GM21526 (cell line): ENCODE measurements at regions not wholly inside any gene's neighbourhood (a gene's known extent, or its start where the extent isn't known, plus 50 kb on each side); places are given as distances from the start of the nearest gene placed in this dataset.

Experiments
- ATAC-seq: cut with Tn5 transposase; IDR thresholded peaks from one replicate; pipeline ENCODE4 v1.9.1; 2021; ENCODE audit warnings: moderate library complexity; ENCODE audit not compliant: unreplicated experiment, low FRiP score

GRCh38 chr3:106157411-106157810 lies 288.6 kb upstream of the CBLB start:
- ATAC-seq: no peak

DNA sequence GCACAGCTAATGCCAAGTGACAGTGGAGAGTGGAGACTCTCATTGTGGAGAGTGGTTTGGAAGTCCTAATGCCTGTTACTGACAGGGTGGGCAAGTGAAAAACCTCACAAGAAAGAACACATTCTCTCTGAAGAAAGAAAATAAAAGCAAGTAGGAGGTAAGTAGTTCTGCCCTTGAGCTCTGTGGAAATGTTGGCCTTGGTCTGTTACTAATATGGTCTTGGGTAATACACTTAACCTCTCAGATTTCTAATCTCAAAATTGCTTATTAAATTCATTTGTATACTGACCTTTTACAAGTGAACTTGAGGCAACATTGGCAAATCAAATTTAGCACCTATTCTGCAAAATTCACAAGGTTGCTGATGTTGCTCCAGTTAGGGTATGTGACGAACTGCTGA lies 291.6 kb upstream of the CBLB start:
- ATAC-seq: no peak

DNA sequence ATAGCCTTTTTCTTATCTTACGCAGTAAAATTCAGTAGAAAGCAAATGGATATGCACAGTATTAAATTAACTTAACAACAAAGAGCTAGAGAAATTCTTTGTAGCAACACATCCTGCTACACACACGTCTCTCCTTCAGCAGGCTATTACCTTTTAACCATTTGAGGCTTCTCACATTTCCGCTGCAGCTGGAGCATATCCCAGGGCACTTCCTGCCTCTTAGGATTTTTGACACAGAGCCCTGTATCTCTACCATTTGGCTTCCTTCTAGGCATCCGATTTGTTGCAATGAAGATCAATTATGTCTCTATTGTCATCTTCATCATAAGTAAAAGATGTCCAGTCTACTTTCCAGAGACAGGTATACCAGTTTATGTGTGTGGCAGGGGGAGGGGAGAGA lies 292.4 kb upstream of the CBLB start:
- no peak for ATAC-seq

GRCh38 chr3:106167728-106168127 lies 298.9 kb upstream of the CBLB start:
- ATAC-seq: no peak

- no peak for ATAC-seq
Measured at GRCh38 chr3:106168962-106169750, 300.3 kb upstream of the CBLB start.

- ATAC-seq: no peak
Measured at GRCh38 chr3:106170636-106171035, 301.8 kb upstream of the CBLB start.

DNA sequence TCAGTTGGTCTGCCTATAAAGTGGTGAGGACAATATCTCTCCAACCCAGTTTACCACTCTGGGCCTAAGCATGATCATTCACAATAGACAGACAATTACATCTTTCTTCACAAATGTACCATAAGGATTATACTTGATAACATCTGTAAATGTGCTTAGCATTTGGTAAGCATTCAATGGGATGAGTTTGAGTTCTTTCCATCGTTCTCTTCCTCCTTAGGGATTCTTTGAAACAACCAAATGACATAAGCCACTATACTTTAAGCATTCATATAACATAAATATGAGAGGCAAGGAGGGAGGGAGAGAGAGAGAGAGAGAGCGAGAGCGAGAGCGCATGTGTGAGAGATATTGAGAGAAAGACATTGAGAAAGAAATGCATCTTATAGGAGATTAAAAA lies 303.3 kb upstream of the CBLB start:
- no peak for ATAC-seq

- no peak for ATAC-seq
Measured at GRCh38 chr3:106172780-106173179, 304.0 kb upstream of the CBLB start.

- ATAC-seq: no peak
Measured at GRCh38 chr3:106175276-106175675, 306.5 kb upstream of the CBLB start.

DNA sequence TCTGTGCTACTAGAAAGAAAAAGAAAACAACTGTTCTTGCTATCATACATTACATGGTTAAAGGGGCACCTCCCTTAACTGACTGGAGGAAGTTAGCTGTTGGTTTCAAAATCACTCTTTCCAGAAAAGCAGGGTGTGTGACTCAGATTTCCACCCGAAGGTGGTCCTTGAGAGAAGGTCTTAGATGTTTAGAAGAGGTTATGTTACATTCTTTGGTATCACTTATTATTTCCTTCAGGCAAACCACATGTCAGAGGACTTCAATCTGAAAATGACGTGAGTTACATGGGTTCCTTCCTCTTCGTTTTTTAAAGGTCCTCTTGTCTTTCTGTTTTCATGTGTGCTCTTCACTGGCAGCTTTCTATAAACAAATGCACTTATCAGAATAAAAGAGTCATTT lies 307.9 kb upstream of the CBLB start:
- peak; percentile 90 for ATAC-seq

GRCh38 chr3:106182950-106183511 lies 314.2 kb upstream of the CBLB start:
- ATAC-seq: no peak

DNA sequence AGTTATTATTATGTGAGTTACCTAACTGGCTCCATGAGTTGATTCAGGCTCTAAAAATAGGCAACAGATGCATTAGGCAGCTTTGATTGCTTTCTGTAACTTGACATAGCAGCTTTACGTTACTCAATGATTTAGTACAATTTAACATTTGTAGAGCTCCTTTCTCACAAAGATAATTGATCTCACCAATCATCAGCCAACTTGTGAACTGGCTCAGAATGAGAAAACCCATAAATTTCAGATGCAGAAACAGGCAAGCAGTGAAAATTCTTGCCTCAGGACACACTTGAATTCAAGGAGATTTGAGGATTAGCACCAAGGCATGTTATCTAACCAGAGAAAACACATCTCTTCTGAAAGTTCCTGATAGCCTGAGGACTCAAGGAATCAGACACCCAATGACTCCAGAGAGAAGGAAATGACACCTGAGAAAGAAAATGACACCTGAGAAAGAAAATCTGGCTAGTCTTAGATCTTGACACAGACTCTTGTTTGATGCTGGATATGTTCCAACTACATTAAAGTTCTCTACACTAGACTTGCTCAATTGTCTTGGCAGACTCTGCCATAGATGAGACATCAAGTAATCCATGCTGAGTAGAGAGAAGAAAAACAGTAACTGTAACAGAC lies 315.1 kb upstream of the CBLB start:
- ATAC-seq: no peak

- ATAC-seq: peak; percentile 93
Measured at GRCh38 chr3:106184540-106185457, 316.0 kb upstream of the CBLB start.

DNA sequence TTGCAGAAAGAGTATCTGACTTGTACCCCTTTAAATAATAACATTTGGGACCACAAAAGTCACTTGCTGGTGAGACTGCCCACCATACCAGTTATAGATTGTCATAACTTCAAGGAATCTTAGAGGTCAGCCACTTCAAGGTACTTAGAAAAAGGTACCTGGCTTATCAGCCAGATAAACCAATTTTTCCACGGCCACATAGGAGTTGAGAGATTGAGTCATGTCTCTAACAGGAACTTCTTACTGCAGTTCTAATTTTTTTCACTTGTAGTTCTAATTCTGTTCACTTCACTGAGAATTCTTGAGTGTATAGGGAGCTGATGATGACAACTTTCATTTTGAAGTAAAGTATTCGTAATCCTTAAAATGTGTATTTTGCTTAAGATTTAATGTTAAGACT lies 317.1 kb upstream of the CBLB start:
- no peak for ATAC-seq

DNA sequence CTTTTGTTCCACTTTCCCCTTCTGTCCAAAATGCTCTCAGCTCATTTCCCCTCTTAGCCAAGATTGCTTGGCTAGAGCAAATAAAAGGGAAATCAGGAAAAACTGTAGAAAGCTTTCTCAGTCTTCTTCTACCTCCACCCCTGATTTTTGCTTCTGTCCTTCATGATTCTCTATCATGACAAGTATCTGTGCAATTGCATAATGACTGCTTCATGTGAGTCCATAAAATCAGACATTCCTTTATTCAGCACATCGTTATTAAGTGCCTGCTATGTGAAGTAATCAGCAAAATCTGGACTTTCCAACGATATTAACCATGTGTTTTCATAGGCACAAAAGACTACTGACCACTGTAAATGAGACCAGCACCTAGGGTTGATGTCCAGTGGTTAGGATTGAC lies 321.5 kb upstream of the CBLB start:
- no peak for ATAC-seq

- ATAC-seq: no peak
Measured at GRCh38 chr3:106191211-106191610, 322.4 kb upstream of the CBLB start.

GRCh38 chr3:106191913-106192312 lies 323.1 kb upstream of the CBLB start:
- ATAC-seq: no peak

- no peak for ATAC-seq
Measured at GRCh38 chr3:106193876-106194275, 325.1 kb upstream of the CBLB start.

DNA sequence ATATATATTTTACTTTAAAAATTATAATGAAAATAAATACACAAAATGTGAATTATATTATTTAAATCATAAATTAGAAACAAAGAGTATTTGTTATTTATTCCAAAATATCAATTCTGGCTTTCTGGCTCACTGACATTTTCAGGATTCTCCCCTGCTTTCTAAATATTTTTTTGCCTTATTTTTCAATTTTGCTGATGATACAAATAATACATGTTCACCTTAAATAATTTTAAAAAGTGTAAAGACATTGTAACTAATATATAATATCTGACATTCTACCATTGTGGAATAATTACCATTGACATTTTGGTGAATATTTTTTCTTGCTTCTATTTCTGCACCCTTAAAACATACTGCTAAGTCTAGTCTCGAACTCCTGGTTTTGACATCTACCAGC lies 325.9 kb upstream of the CBLB start:
- no peak for ATAC-seq

- no peak for ATAC-seq
Measured at GRCh38 chr3:106197532-106198194, 328.9 kb upstream of the CBLB start.
